CD14-positive monocyte (primary cell): ENCODE measurements at regions not wholly inside any gene's neighbourhood (a gene's known extent, or its start where the extent isn't known, plus 50 kb on each side); places are given as distances from the start of the nearest gene placed in this dataset.

ENCODE experiments used
- DNase-seq, 3 donors: peaks; one replicate each; pipeline ENCODE4 v3.0.0-alpha.2; 2011 to 2022
- H2AFZ ChIP-seq: 2 replicates; pipeline ENCODE4 v1.6.0; 2012; ENCODE audit warnings: mild to moderate bottlenecking, low read depth, low read length, inconsistent platforms; ENCODE audit not compliant: insufficient read depth, poor library complexity, severe bottlenecking
- H3K27ac ChIP-seq, 2 donors: 1 replicate in 1 of 2; 2 replicates in 1 of 2; pipeline ENCODE4 v1.5.1; 2012 to 2013; ENCODE audit warnings: low read length in 2 of 2, control low read depth in 1 of 2, inconsistent platforms in 1 of 2, low read depth in 1 of 2, mild to moderate bottlenecking in 1 of 2
- H3K27me3 ChIP-seq, 2 donors: one replicate each; pipeline versions ENCODE4 v1.6.0 to v1.6.1; 2011 to 2013; ENCODE audit warnings: low read length in 2 of 2; ENCODE audit not compliant: control insufficient read depth in 2 of 2, insufficient read depth in 2 of 2
- H3K36me3 ChIP-seq, 2 donors: replicated peaks in 1 of 2; 1 replicate in 1 of 2; 2 replicates in 1 of 2; pipeline versions ENCODE4 v1.5.1 to v1.6.1; 2012 to 2013; ENCODE audit warnings: low read length in 2 of 2, control low read depth in 1 of 2, inconsistent platforms in 1 of 2, mild to moderate bottlenecking in 1 of 2; ENCODE audit not compliant: insufficient read depth in 2 of 2, control insufficient read depth in 1 of 2
- H3K4me1 ChIP-seq, 2 donors: 1 replicate in 1 of 2; 2 replicates in 1 of 2; pipeline versions ENCODE4 v1.5.1 to v1.6.1; 2012 to 2013; ENCODE audit warnings: low read length in 2 of 2, control low read depth in 1 of 2, inconsistent platforms in 1 of 2, mild to moderate bottlenecking in 1 of 2, moderate library complexity in 1 of 2; ENCODE audit not compliant: insufficient read depth in 2 of 2, control insufficient read depth in 1 of 2
- H3K4me2 ChIP-seq: replicated peaks from 2 replicates; pipeline ENCODE3; 2012; ENCODE audit warnings: low read length, moderate library complexity, mild to moderate bottlenecking; ENCODE audit not compliant: poor library complexity, severe bottlenecking; ENCODE audit errors: extremely low read depth
- H3K4me3 ChIP-seq, 3 experiments: fragments of 200-600 bp in 1 of 3; sonication (generic) in 1 of 3; replicated peaks in 1 of 3; 1 replicate in 2 of 3; 2 replicates in 1 of 3; pipeline ENCODE4 v1.5.1; 2011 to 2013; ENCODE audit warnings: low read length in 3 of 3, mild to moderate bottlenecking in 3 of 3, control low read depth in 2 of 3, low read depth in 2 of 3, inconsistent platforms in 1 of 3, moderate library complexity in 1 of 3
- H3K79me2 ChIP-seq: 2 replicates; pipeline ENCODE4 v1.6.0; 2012; ENCODE audit warnings: mild to moderate bottlenecking, control low read depth, inconsistent platforms, low read length, moderate library complexity; ENCODE audit not compliant: insufficient read depth
- H3K9ac ChIP-seq: 2 replicates; pipeline ENCODE4 v1.6.0; 2017; ENCODE audit warnings: low read length, mild to moderate bottlenecking; ENCODE audit not compliant: insufficient read depth, poor library complexity, severe bottlenecking
- H3K9me3 ChIP-seq, 2 donors: replicated peaks in 1 of 2; 1 replicate in 1 of 2; 2 replicates in 1 of 2; pipeline versions ENCODE4 v1.5.1 to v1.6.1; 2012 to 2013; ENCODE audit warnings: low read length in 2 of 2, control low read depth in 1 of 2; ENCODE audit not compliant: control insufficient read depth in 1 of 2, insufficient read depth in 1 of 2
- H4K20me1 ChIP-seq: 2 replicates; pipeline ENCODE4 v1.6.0; 2012; ENCODE audit warnings: mild to moderate bottlenecking, low read length, control low read depth, moderate library complexity; ENCODE audit not compliant: insufficient read depth
- H3K27ac Mint-ChIP-seq, 7 donors: one replicate each; pipeline ENCODE4 v1.8.0; 2020; ENCODE audit warnings: mild to moderate bottlenecking in 7 of 7, mixed read lengths in 7 of 7, moderate library complexity in 6 of 7, inconsistent platforms in 2 of 7
- H3K27me3 Mint-ChIP-seq, 3 donors: one replicate each; pipeline ENCODE4 v1.8.0; 2021 to 2022; ENCODE audit warnings: low read depth in 3 of 3, mild to moderate bottlenecking in 3 of 3, mixed read lengths in 3 of 3, moderate library complexity in 3 of 3, inconsistent platforms in 1 of 3
- H3K36me3 Mint-ChIP-seq, 2 donors: one replicate each; pipeline ENCODE4 v1.8.0; 2020; ENCODE audit warnings: mixed read lengths in 2 of 2, inconsistent platforms in 1 of 2, mild to moderate bottlenecking in 1 of 2
- H3K4me1 Mint-ChIP-seq: one replicate; pipeline ENCODE4 v1.8.0; 2020; ENCODE audit warnings: mild to moderate bottlenecking, mixed read lengths
- H3K4me3 Mint-ChIP-seq, 2 donors: one replicate each; pipeline ENCODE4 v1.8.0; 2020; ENCODE audit warnings: mild to moderate bottlenecking in 2 of 2, mixed read lengths in 2 of 2, moderate library complexity in 1 of 2
- H3K9me3 Mint-ChIP-seq, 7 donors: one replicate each; pipeline ENCODE4 v1.8.0; 2020 to 2022; ENCODE audit warnings: mixed read lengths in 7 of 7, mild to moderate bottlenecking in 6 of 7, moderate library complexity in 6 of 7, inconsistent platforms in 2 of 7
- CTCF ChIP-seq: fragments of 200-600 bp; IDR thresholded peaks from one replicate; pipeline ENCODE4 v1.8.0; 2022; ENCODE audit warnings: antibody characterized with exemption, mild to moderate bottlenecking
- WGBS: methylation state at CpG from one replicate; pipeline ENCODE4 v1.1.5; 2013; ENCODE audit warnings: missing lambda C conversion rate; ENCODE audit not compliant: insufficient coverage; 5-methylcytosine and 5-hydroxymethylcytosine counted together
- intact Hi-C, 2 donors: fragments of 100-400 bp; cut with micrococcal nuclease; formaldehyde crosslinking; loops; one replicate each; pipeline versions ENCODE4 v1.15.0 to v1.15.1; 2023

- Histone ChIP-seq H3K27ac (no peak overlapping the region), H3K27me3 (no peaks in the 10 kb centered on the region), H3K4me3 (no peak overlapping the region), H2AFZ (no peak overlapping the region), H3K36me3 (no peaks in the 10 kb centered on the region), H3K79me2 (no peaks in the 10 kb centered on the region), H3K9ac (no peak overlapping the region), H3K4me1 (peaks cover 16% of the 10 kb centered on the region in 2 donors), H3K9me3 (no peaks in the 10 kb centered on the region), H3K4me2 (no peak overlapping the region), H4K20me1 (no peaks in the 10 kb centered on the region)
- no peak for TF ChIP-seq CTCF
- Mint-ChIP-seq H3K27me3 (peaks cover 7 to 13% (median 8%) of the 10 kb centered on the region in 3 donors), H3K27ac (no peak overlapping the region), H3K36me3 (no peaks in the 10 kb centered on the region), H3K4me1 (peaks cover 28% of the 10 kb centered on the region), H3K9me3 (peaks cover 2 to 13% (median 8%) of the 10 kb centered on the region in 7 donors), H3K4me3 (no peak overlapping the region)
- no CpG with 5 or more reads among the region's 1 CpG for WGBS
- intact Hi-C loops = no loop called here
- DNase-seq = no peak
These were observed 120.3 kb upstream of the CACUL1 start for GRCh38 chr10:118875087-118875486.

GRCh38 chr10:118882741-118883140 lies 128.0 kb upstream of the CACUL1 start:
- no peak for TF ChIP-seq CTCF
- H3K4me3 Mint-ChIP-seq = no peak overlapping the region
- no peak overlapping the region for H3K4me2 ChIP-seq
- no peaks in the 10 kb centered on the region for H3K4me1 Mint-ChIP-seq
- peaks cover 0 to 8% (median 5%) of the 10 kb centered on the region in 7 donors for H3K9me3 Mint-ChIP-seq
- no peaks in the 10 kb centered on the region for H3K79me2 ChIP-seq
- no peak overlapping the region for H3K9ac ChIP-seq
- no peak overlapping the region for H3K27ac Mint-ChIP-seq
- no peak overlapping the region for H3K4me3 ChIP-seq
- no CpG with 5 or more reads among the region's 2 CpGs for WGBS
- no peaks in the 10 kb centered on the region for H4K20me1 ChIP-seq
- H3K27me3 Mint-ChIP-seq = peaks cover 19 to 22% (median 20%) of the 10 kb centered on the region in 3 donors
- no peaks in the 10 kb centered on the region for H3K9me3 ChIP-seq
- H3K27me3 ChIP-seq = peaks cover 0 to 6% of the 10 kb centered on the region in 2 donors
- H3K36me3 ChIP-seq = no peaks in the 10 kb centered on the region
- DNase-seq = no peak
- H3K27ac ChIP-seq = no peak overlapping the region
- H2AFZ ChIP-seq = no peak overlapping the region
- intact Hi-C loops = no loop called here
- no peaks in the 10 kb centered on the region for H3K4me1 ChIP-seq
- no peaks in the 10 kb centered on the region for H3K36me3 Mint-ChIP-seq
